Neural cell (in vitro differentiated cells): ENCODE measurements at regions not wholly inside any gene's neighbourhood (a gene's known extent, or its start where the extent isn't known, plus 50 kb on each side); places are given as distances from the start of the nearest gene placed in this dataset.

Experiments used
- EP300 ChIP-seq: fragments of 450-650 bp; conservative IDR thresholded peaks from 2 replicates; pipeline ENCODE4 v1.6.1; 2014; ENCODE audit warnings: antibody characterized with exemption, mild to moderate bottlenecking, moderate library complexity; ENCODE audit not compliant: poor library complexity, severe bottlenecking
- EZH2 ChIP-seq: fragments of 200-600, 300-800 bp; shearing (Covaris generic), sonication (generic); IDR thresholded peaks from 2 replicates; pipeline ENCODE4 v1.6.1; 2014; ENCODE audit warnings: antibody characterized with exemption, low read length, borderline replicate concordance, mild to moderate bottlenecking; ENCODE audit not compliant: insufficient read depth, poor library complexity, severe bottlenecking
- MXI1 ChIP-seq: fragments of 450-650 bp; conservative IDR thresholded peaks from 2 replicates; pipeline ENCODE4 v1.6.1; 2014; ENCODE audit warnings: antibody characterized with exemption, mild to moderate bottlenecking; ENCODE audit not compliant: poor library complexity, severe bottlenecking
- POLR2AphosphoS5 ChIP-seq: IDR thresholded peaks from 2 replicates; pipeline ENCODE4 v1.6.1; 2012
- RAD21 ChIP-seq: fragments of 450-650 bp; conservative IDR thresholded peaks from 2 replicates; pipeline ENCODE4 v1.6.1; 2014; ENCODE audit warnings: antibody characterized with exemption, mild to moderate bottlenecking, moderate library complexity
- REST ChIP-seq: IDR thresholded peaks from 2 replicates; pipeline ENCODE4 v1.6.1; 2012; ENCODE audit warnings: borderline replicate concordance
- SMC3 ChIP-seq: fragments of 450-650 bp; conservative IDR thresholded peaks from 2 replicates; pipeline ENCODE4 v1.6.1; 2014; ENCODE audit warnings: antibody characterized with exemption, mild to moderate bottlenecking, moderate library complexity; ENCODE audit not compliant: poor library complexity
- TAF1 ChIP-seq: IDR thresholded peaks from 2 replicates; pipeline ENCODE4 v1.6.1; 2012; ENCODE audit warnings: low read depth
- TF ChIP-seq, protein P1 (sequence below): fragments of 450-650 bp; IDR thresholded peaks from 2 replicates; pipeline ENCODE4 v1.5.1; 2014; ENCODE audit warnings: antibody characterized with exemption, mild to moderate bottlenecking, moderate library complexity; ENCODE audit not compliant: poor library complexity, severe bottlenecking

DNA sequence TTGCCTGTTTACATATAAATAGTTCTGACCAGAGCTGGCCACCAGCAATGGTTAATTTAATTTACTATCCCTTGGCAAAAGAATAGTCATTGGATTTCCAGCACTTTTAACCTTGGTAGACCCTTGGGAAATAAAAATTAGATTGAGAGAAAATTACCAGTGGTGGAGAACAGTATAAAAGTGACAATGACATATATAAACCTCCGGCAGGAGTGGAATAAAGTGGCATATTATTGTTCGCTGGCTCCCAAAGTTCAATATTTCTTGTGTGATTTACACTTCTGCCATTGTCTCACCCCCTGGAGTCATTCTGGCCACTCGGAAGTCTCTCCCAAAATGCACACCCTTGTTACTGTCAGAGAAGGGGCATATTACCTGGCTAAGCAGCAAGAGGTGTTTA is 347.7 kb downstream of the NPIPA8 start:
- TF ChIP-seq, protein P1, sequence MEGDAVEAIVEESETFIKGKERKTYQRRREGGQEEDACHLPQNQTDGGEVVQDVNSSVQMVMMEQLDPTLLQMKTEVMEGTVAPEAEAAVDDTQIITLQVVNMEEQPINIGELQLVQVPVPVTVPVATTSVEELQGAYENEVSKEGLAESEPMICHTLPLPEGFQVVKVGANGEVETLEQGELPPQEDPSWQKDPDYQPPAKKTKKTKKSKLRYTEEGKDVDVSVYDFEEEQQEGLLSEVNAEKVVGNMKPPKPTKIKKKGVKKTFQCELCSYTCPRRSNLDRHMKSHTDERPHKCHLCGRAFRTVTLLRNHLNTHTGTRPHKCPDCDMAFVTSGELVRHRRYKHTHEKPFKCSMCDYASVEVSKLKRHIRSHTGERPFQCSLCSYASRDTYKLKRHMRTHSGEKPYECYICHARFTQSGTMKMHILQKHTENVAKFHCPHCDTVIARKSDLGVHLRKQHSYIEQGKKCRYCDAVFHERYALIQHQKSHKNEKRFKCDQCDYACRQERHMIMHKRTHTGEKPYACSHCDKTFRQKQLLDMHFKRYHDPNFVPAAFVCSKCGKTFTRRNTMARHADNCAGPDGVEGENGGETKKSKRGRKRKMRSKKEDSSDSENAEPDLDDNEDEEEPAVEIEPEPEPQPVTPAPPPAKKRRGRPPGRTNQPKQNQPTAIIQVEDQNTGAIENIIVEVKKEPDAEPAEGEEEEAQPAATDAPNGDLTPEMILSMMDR = no peak
- TF ChIP-seq EP300 (no peak), RAD21 (no peak), TAF1 (no peak), REST (no peak), SMC3 (no peak), EZH2 (no peak), POLR2AphosphoS5 (no peak), MXI1 (no peak)
